GM12874 (cell line): ENCODE measurements at regions not wholly inside any gene's neighbourhood (a gene's known extent, or its start where the extent isn't known, plus 50 kb on each side); places are given as distances from the start of the nearest gene placed in this dataset.

Source experiments
- CTCF ChIP-seq: IDR thresholded peaks from 2 replicates; pipeline ENCODE4 v1.5.1; 2011; ENCODE audit warnings: low read depth, mild to moderate bottlenecking, control low read depth, low read length, moderate library complexity; ENCODE audit not compliant: insufficient read depth

GRCh38 chr7:46153951-46154787 is 233.1 kb upstream of the IGFBP3 start:
- TF ChIP-seq CTCF: 0 out of 2 replicates have a peak, but pooled peaks have one; percentile 12

GRCh38 chr7:46153583-46153950 is 232.5 kb upstream of the IGFBP3 start:
- no peak for TF ChIP-seq CTCF

GRCh38 chr7:46152696-46153095 is 231.6 kb upstream of the IGFBP3 start:
- no peak for TF ChIP-seq CTCF

- TF ChIP-seq CTCF: no peak
These were observed 229.6 kb upstream of the IGFBP3 start for GRCh38 chr7:46150721-46151120.

- no peak for TF ChIP-seq CTCF
These were observed 229.1 kb upstream of the IGFBP3 start for GRCh38 chr7:46150202-46150601.

- TF ChIP-seq CTCF: no peak
These were observed 226.8 kb upstream of the IGFBP3 start for GRCh38 chr7:46147871-46148270.

- no peak for TF ChIP-seq CTCF
These were observed 225.6 kb upstream of the IGFBP3 start for GRCh38 chr7:46146454-46147255.
